ENCODE measurements at regions not wholly inside any gene's neighbourhood (a gene's known extent, or its start where the extent isn't known, plus 50 kb on each side); places are given as distances from the start of the nearest gene placed in this dataset.
A peak's percentile ranks its signal among the peaks of the same experiment; 100 is the strongest.

DNA sequence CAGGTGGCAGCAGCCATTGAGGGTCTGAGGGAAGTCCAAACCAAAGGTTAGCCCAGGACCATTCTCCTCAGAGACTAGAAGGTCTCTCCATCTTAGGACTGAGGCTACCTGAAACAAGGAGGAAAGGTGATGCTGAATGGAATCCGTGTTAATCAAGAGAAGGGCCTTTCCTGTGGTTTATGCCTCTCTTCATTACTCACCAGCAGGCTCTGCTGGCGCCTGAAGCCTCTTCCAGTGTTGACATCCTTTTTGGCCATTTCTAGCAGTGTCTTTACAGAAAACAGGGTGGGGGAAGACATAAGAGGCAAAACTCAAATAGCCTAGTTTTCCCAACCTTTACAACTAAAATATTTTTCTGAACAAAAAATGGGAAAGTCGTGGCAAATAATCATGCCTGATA lies 98.0 kb downstream of the ENC1 start:
- TF ChIP-seq EGR1 (IDR thresholded peaks at IDR 0.05) (no peak), REST (IDR thresholded peaks at IDR 0.05; ENCODE audit: low read depth) (no peak), TEAD4 (IDR thresholded peaks at IDR 0.05) (no peak), NFIC (IDR thresholded peaks at IDR 0.05) (no peak), EP300 (IDR thresholded peaks at IDR 0.05; ENCODE audit: borderline replicate concordance) (no peak), FOXM1 (IDR thresholded peaks at IDR 0.05; ENCODE audit: borderline replicate concordance, low read depth) (no peak)

- TF ChIP-seq TCF12 (IDR thresholded peaks at IDR 0.05; ENCODE audit: low read depth), result no peak
- TF ChIP-seq RAD21 (IDR thresholded peaks at IDR 0.05; ENCODE audit: low read depth), result no peak
- TF ChIP-seq EP300 (IDR thresholded peaks at IDR 0.05; ENCODE audit: borderline replicate concordance), result no peak
- no peak for TF ChIP-seq CEBPB (IDR thresholded peaks at IDR 0.05)
- TF ChIP-seq ZBTB7A (IDR thresholded peaks at IDR 0.05; ENCODE audit: low read depth), result no peak
Measured at GRCh38 chr5:74541381-74541781, 99.1 kb downstream of the ENC1 start.

DNA sequence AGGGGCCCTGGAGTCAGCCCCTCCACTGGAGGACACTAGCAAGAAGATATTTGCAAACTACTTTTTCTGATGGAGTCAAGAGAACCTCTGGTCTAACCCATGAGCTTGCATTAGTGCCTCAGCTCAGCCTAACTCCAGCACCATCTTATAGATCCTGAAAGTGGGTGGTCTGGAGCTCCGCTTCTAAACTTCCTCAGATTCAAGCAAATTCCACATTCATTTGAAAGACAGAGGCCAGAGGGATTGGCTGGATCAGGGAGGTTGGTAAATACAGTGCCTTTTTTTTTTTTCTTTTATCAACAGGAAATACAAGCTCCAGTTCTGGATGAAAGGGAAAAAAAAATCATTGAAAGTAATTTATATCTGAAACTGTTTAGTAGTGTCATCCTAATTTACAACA lies 99.9 kb downstream of the ENC1 start:
- no peak for TF ChIP-seq RAD21 (IDR thresholded peaks at IDR 0.05; ENCODE audit: low read depth)
- TF ChIP-seq CEBPB (IDR thresholded peaks at IDR 0.05), result no peak
- TF ChIP-seq ZBTB7A (IDR thresholded peaks at IDR 0.05; ENCODE audit: low read depth), result no peak
- TF ChIP-seq CREB1 (IDR thresholded peaks at IDR 0.05; ENCODE audit: low read depth), result no peak
- no peak for TF ChIP-seq EP300 (IDR thresholded peaks at IDR 0.05; ENCODE audit: borderline replicate concordance)
- no peak for TF ChIP-seq EGR1 (IDR thresholded peaks at IDR 0.05)
- no peak for TF ChIP-seq TCF12 (IDR thresholded peaks at IDR 0.05; ENCODE audit: low read depth)
- TF ChIP-seq YY1 (IDR thresholded peaks at IDR 0.05; ENCODE audit: low read depth), result no peak
- no peak for TF ChIP-seq FOXM1 (IDR thresholded peaks at IDR 0.05; ENCODE audit: borderline replicate concordance, low read depth)
- TF ChIP-seq NFIC (IDR thresholded peaks at IDR 0.05), result no peak
- TF ChIP-seq TEAD4 (IDR thresholded peaks at IDR 0.05), result no peak
- no peak for TF ChIP-seq MAX (IDR thresholded peaks at IDR 0.05)
- TF ChIP-seq TAF1 (IDR thresholded peaks at IDR 0.05; ENCODE audit: low read depth), result no peak
- no peak for TF ChIP-seq USF1 (IDR thresholded peaks at IDR 0.05)
- no peak for TF ChIP-seq REST (IDR thresholded peaks at IDR 0.05; ENCODE audit: low read depth)

DNA sequence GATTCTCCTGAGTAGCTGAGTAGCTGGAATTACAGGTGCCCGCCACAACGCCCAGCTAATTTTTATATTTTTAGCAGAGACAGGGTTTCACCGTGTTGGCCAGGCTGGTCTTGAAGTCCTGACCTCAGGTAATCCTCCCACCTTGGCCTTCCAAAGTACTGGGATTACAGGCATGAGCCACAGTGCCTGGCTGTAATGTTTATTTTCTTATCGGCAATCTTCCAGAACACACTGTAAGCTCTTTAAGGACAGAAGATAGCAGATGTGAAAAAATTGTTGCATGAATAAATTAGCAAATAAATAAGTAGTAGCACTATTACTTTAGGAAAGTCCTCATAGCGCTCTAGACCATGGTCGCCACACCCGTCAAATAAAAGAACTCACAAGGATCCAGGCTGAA lies 100.5 kb downstream of the ENC1 start:
- TF ChIP-seq TEAD4 (IDR thresholded peaks at IDR 0.05), result no peak
- no peak for TF ChIP-seq CEBPB (IDR thresholded peaks at IDR 0.05)
- TF ChIP-seq TAF1 (IDR thresholded peaks at IDR 0.05; ENCODE audit: low read depth), result no peak
- no peak for TF ChIP-seq YY1 (IDR thresholded peaks at IDR 0.05; ENCODE audit: low read depth)
- TF ChIP-seq NFIC (IDR thresholded peaks at IDR 0.05), result no peak
- TF ChIP-seq ZBTB7A (IDR thresholded peaks at IDR 0.05; ENCODE audit: low read depth), result no peak
- no peak for TF ChIP-seq TCF12 (IDR thresholded peaks at IDR 0.05; ENCODE audit: low read depth)
- TF ChIP-seq REST (IDR thresholded peaks at IDR 0.05; ENCODE audit: low read depth), result no peak
- TF ChIP-seq CREB1 (IDR thresholded peaks at IDR 0.05; ENCODE audit: low read depth), result no peak

DNA sequence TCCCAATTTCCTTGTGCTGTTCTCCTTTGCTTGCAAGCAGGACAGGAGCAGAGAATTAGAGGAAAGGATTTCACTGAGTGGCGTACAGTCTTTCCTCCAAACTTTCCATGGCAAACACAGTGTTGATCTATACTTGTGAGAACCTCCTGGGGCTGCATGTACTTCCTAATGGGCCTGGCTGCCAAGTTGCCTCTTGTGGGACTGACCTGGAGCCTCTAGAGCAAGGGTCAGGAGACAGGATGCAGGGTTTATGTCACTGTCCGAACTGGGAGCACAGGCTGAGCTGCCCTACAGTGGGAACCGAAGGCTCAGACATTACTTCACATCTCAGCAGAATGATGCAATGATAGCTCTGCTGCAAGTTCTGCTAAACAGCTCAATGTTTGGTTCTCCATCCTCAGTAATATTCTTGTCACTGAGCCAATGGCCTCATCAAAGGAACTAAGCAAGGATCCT lies 102.3 kb downstream of the ENC1 start:
- no peak for TF ChIP-seq NFIC (IDR thresholded peaks at IDR 0.05)
- TF ChIP-seq TEAD4 (IDR thresholded peaks at IDR 0.05), result no peak
- TF ChIP-seq FOXM1 (IDR thresholded peaks at IDR 0.05; ENCODE audit: borderline replicate concordance, low read depth), result no peak
- TF ChIP-seq REST (IDR thresholded peaks at IDR 0.05; ENCODE audit: low read depth), result no peak
- TF ChIP-seq CEBPB (IDR thresholded peaks at IDR 0.05), result peak; percentile 51; the same call in 1 of the 2 replicates
- no peak for TF ChIP-seq TAF1 (IDR thresholded peaks at IDR 0.05; ENCODE audit: low read depth)
